SK-N-SH treated with all-trans-retinoic acid at 6 μM for 48 hours (cell line): ENCODE measurements at regions not wholly inside any gene's neighbourhood (a gene's known extent, or its start where the extent isn't known, plus 50 kb on each side); places are given as distances from the start of the nearest gene placed in this dataset.

ENCODE experiments used
- ATAC-seq: fragments of 200-7000 bp; cut with Tn5 transposase; 3 replicates; pipeline ENCODE4 v1.9.1; 2020; ENCODE audit warnings: mild to moderate bottlenecking, moderate library complexity
- ARNTL ChIP-seq: fragments of 450-650 bp; formaldehyde crosslinking; IDR thresholded peaks from 2 replicates; pipeline ENCODE4 v1.5.0; 2020; ENCODE audit warnings: low read depth, mild to moderate bottlenecking, moderate library complexity, borderline replicate concordance
- BACH2 ChIP-seq: fragments of 250-450 bp; sonication (Bioruptor Pico); IDR thresholded peaks from 2 replicates; pipeline ENCODE4 v1.9.0; 2021; ENCODE audit warnings: mild to moderate bottlenecking, borderline replicate concordance
- CSDC2 ChIP-seq: fragments of 250-450 bp; sonication (Bioruptor Pico); IDR thresholded peaks from 2 replicates; pipeline ENCODE4 v1.5.0; 2020; ENCODE audit warnings: mild to moderate bottlenecking, moderate library complexity
- ISL1 ChIP-seq: fragments of 250-450 bp; sonication (Bioruptor Pico); IDR thresholded peaks from 2 replicates; pipeline ENCODE4 v2.1.2; 2022; ENCODE audit warnings: mild to moderate bottlenecking, moderate library complexity
- OSR1 ChIP-seq: fragments of 250-450 bp; sonication (Bioruptor Pico); IDR thresholded peaks from 2 replicates; pipeline ENCODE4 v1.8.0; 2022; ENCODE audit warnings: moderate library complexity, mild to moderate bottlenecking, inconsistent platforms
- PPARA ChIP-seq: fragments of 250-450 bp; sonication (Bioruptor Pico); IDR thresholded peaks from 2 replicates; pipeline ENCODE4 v1.5.0; 2020; ENCODE audit warnings: mild to moderate bottlenecking, borderline replicate concordance
- RARB ChIP-seq: fragments of 250-450 bp; sonication (Bioruptor Pico); IDR thresholded peaks from 2 replicates; pipeline ENCODE4 v1.8.0; 2021; ENCODE audit warnings: mild to moderate bottlenecking, moderate library complexity
- SNAI2 ChIP-seq: fragments of 250-450 bp; sonication (Bioruptor Pico); IDR thresholded peaks from 2 replicates; pipeline ENCODE4 v1.5.0; 2020; ENCODE audit warnings: mild to moderate bottlenecking, moderate library complexity
- TCF4 ChIP-seq: fragments of 250-450 bp; sonication (Bioruptor Pico); IDR thresholded peaks from 2 replicates; pipeline ENCODE4 v1.8.0; 2021; ENCODE audit warnings: mild to moderate bottlenecking, moderate library complexity, borderline replicate concordance
- TOX ChIP-seq: fragments of 250-450 bp; sonication (Bioruptor Pico); IDR thresholded peaks from 2 replicates; pipeline ENCODE4 v1.8.0; 2021; ENCODE audit warnings: mild to moderate bottlenecking, moderate library complexity, borderline replicate concordance
- ZC3H10 ChIP-seq: fragments of 250-450 bp; sonication (Bioruptor Pico); IDR thresholded peaks from 2 replicates; pipeline ENCODE4 v1.5.1; 2021; ENCODE audit warnings: mild to moderate bottlenecking, moderate library complexity
- ZFP3 ChIP-seq: fragments of 250-450 bp; sonication (Bioruptor Pico); IDR thresholded peaks from 2 replicates; pipeline ENCODE4 v1.5.0; 2020; ENCODE audit warnings: mild to moderate bottlenecking, moderate library complexity
- ZFP30 ChIP-seq: fragments of 450-650 bp; formaldehyde crosslinking; IDR thresholded peaks from 2 replicates; pipeline ENCODE4 v1.5.0; 2022; ENCODE audit warnings: mild to moderate bottlenecking, moderate library complexity
- ZNF565 ChIP-seq: fragments of 450-650 bp; formaldehyde crosslinking; conservative IDR thresholded peaks from 2 replicates; pipeline ENCODE4 v1.5.0; 2020; ENCODE audit warnings: low read depth, mild to moderate bottlenecking, moderate library complexity
- ZNF70 ChIP-seq: fragments of 450-650 bp; formaldehyde crosslinking; IDR thresholded peaks from 2 replicates; pipeline ENCODE4 v1.5.0; 2020; ENCODE audit warnings: mild to moderate bottlenecking, moderate library complexity
- TF ChIP-seq, protein P1 (sequence below): fragments of 250-450 bp; sonication (Bioruptor Pico); IDR thresholded peaks from 2 replicates; pipeline ENCODE4 v1.8.0; 2020; ENCODE audit warnings: mild to moderate bottlenecking, moderate library complexity, borderline replicate concordance
- TF ChIP-seq, protein P2 (sequence below): fragments of 250-450 bp; sonication (Bioruptor Pico); IDR thresholded peaks from 2 replicates; pipeline ENCODE4 v1.5.1; 2021; ENCODE audit warnings: mild to moderate bottlenecking, moderate library complexity
- TF ChIP-seq, protein P3 (sequence below): fragments of 250-450 bp; sonication (Bioruptor Pico); IDR thresholded peaks from 2 replicates; pipeline ENCODE4 v1.5.1; 2020; ENCODE audit warnings: low read depth, mild to moderate bottlenecking, moderate library complexity
- TF ChIP-seq, protein P4 (sequence below): fragments of 250-450 bp; sonication (Bioruptor Pico); IDR thresholded peaks from 2 replicates; pipeline ENCODE4 v1.5.0; 2020; ENCODE audit warnings: mild to moderate bottlenecking, moderate library complexity
- TF ChIP-seq, protein P5 (sequence below): fragments of 250-450 bp; sonication (Bioruptor Pico); IDR thresholded peaks from 2 replicates; pipeline ENCODE4 v1.8.0; 2021; ENCODE audit warnings: low read depth, mild to moderate bottlenecking, moderate library complexity, borderline replicate concordance

- no peak for ATAC-seq
- no peak for TF ChIP-seq TCF4 (CRISPR knock-in tag)
- TF ChIP-seq, protein P1, sequence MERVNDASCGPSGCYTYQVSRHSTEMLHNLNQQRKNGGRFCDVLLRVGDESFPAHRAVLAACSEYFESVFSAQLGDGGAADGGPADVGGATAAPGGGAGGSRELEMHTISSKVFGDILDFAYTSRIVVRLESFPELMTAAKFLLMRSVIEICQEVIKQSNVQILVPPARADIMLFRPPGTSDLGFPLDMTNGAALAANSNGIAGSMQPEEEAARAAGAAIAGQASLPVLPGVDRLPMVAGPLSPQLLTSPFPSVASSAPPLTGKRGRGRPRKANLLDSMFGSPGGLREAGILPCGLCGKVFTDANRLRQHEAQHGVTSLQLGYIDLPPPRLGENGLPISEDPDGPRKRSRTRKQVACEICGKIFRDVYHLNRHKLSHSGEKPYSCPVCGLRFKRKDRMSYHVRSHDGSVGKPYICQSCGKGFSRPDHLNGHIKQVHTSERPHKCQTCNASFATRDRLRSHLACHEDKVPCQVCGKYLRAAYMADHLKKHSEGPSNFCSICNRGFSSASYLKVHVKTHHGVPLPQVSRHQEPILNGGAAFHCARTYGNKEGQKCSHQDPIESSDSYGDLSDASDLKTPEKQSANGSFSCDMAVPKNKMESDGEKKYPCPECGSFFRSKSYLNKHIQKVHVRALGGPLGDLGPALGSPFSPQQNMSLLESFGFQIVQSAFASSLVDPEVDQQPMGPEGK (CRISPR knock-in tag) = no peak
Measured at GRCh38 chr6:91633374-91634111, 1046.7 kb upstream of the MAP3K7 start.

- no peak for ATAC-seq
- no peak for TF ChIP-seq ZNF565 (CRISPR knock-in tag)
- no peak for TF ChIP-seq ZNF70 (CRISPR knock-in tag)
- no peak for TF ChIP-seq CSDC2 (CRISPR knock-in tag)
- TF ChIP-seq SNAI2 (CRISPR knock-in tag) = no peak
- TF ChIP-seq, protein P2, sequence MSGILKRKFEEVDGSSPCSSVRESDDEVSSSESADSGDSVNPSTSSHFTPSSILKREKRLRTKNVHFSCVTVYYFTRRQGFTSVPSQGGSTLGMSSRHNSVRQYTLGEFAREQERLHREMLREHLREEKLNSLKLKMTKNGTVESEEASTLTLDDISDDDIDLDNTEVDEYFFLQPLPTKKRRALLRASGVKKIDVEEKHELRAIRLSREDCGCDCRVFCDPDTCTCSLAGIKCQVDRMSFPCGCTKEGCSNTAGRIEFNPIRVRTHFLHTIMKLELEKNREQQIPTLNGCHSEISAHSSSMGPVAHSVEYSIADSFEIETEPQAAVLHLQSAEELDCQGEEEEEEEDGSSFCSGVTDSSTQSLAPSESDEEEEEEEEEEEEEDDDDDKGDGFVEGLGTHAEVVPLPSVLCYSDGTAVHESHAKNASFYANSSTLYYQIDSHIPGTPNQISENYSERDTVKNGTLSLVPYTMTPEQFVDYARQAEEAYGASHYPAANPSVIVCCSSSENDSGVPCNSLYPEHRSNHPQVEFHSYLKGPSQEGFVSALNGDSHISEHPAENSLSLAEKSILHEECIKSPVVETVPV = no peak
- TF ChIP-seq PPARA (CRISPR knock-in tag) = no peak
- TF ChIP-seq, all 23 proteins: peak for 0
Measured at GRCh38 chr6:91632308-91632707, 1045.4 kb upstream of the MAP3K7 start.

- no peak for ATAC-seq
- TF ChIP-seq CSDC2 (CRISPR knock-in tag) = no peak
- TF ChIP-seq, protein P3, sequence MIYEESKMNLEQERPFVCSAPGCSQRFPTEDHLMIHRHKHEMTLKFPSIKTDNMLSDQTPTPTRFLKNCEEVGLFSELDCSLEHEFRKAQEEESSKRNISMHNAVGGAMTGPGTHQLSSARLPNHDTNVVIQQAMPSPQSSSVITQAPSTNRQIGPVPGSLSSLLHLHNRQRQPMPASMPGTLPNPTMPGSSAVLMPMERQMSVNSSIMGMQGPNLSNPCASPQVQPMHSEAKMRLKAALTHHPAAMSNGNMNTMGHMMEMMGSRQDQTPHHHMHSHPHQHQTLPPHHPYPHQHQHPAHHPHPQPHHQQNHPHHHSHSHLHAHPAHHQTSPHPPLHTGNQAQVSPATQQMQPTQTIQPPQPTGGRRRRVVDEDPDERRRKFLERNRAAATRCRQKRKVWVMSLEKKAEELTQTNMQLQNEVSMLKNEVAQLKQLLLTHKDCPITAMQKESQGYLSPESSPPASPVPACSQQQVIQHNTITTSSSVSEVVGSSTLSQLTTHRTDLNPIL (CRISPR knock-in tag) = no peak
- TF ChIP-seq ZFP30 (CRISPR knock-in tag) = no peak
- TF ChIP-seq RARB (CRISPR knock-in tag) = no peak
- no peak for TF ChIP-seq ZNF70 (CRISPR knock-in tag)
- no peak for TF ChIP-seq ZNF565 (CRISPR knock-in tag)
- TF ChIP-seq BACH2 = no peak
- no peak for TF ChIP-seq PPARA (CRISPR knock-in tag)
- TF ChIP-seq, protein P4, sequence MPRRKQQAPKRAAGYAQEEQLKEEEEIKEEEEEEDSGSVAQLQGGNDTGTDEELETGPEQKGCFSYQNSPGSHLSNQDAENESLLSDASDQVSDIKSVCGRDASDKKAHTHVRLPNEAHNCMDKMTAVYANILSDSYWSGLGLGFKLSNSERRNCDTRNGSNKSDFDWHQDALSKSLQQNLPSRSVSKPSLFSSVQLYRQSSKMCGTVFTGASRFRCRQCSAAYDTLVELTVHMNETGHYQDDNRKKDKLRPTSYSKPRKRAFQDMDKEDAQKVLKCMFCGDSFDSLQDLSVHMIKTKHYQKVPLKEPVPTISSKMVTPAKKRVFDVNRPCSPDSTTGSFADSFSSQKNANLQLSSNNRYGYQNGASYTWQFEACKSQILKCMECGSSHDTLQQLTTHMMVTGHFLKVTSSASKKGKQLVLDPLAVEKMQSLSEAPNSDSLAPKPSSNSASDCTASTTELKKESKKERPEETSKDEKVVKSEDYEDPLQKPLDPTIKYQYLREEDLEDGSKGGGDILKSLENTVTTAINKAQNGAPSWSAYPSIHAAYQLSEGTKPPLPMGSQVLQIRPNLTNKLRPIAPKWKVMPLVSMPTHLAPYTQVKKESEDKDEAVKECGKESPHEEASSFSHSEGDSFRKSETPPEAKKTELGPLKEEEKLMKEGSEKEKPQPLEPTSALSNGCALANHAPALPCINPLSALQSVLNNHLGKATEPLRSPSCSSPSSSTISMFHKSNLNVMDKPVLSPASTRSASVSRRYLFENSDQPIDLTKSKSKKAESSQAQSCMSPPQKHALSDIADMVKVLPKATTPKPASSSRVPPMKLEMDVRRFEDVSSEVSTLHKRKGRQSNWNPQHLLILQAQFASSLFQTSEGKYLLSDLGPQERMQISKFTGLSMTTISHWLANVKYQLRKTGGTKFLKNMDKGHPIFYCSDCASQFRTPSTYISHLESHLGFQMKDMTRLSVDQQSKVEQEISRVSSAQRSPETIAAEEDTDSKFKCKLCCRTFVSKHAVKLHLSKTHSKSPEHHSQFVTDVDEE = no peak
- no peak for TF ChIP-seq ARNTL
- TF ChIP-seq OSR1 (CRISPR knock-in tag) = no peak
- no peak for TF ChIP-seq ZC3H10 (CRISPR knock-in tag)
- TF ChIP-seq TOX (CRISPR knock-in tag) = no peak
- no peak for TF ChIP-seq ZFP3 (CRISPR knock-in tag)
- TF ChIP-seq, protein P2 = no peak
- TF ChIP-seq ISL1 (CRISPR knock-in tag) = no peak
- TF ChIP-seq SNAI2 (CRISPR knock-in tag) = no peak
- TF ChIP-seq, protein P5, sequence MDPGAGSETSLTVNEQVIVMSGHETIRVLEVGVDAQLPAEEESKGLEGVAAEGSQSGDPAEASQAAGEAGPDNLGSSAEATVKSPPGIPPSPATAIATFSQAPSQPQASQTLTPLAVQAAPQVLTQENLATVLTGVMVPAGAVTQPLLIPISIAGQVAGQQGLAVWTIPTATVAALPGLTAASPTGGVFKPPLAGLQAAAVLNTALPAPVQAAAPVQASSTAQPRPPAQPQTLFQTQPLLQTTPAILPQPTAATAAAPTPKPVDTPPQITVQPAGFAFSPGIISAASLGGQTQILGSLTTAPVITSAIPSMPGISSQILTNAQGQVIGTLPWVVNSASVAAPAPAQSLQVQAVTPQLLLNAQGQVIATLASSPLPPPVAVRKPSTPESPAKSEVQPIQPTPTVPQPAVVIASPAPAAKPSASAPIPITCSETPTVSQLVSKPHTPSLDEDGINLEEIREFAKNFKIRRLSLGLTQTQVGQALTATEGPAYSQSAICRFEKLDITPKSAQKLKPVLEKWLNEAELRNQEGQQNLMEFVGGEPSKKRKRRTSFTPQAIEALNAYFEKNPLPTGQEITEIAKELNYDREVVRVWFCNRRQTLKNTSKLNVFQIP (CRISPR knock-in tag) = no peak
Measured at GRCh38 chr6:91631227-91631626, 1044.4 kb upstream of the MAP3K7 start.
